ENCODE measurements at regions not wholly inside any gene's neighbourhood (a gene's known extent, or its start where the extent isn't known, plus 50 kb on each side); places are given as distances from the start of the nearest gene placed in this dataset.

DNA sequence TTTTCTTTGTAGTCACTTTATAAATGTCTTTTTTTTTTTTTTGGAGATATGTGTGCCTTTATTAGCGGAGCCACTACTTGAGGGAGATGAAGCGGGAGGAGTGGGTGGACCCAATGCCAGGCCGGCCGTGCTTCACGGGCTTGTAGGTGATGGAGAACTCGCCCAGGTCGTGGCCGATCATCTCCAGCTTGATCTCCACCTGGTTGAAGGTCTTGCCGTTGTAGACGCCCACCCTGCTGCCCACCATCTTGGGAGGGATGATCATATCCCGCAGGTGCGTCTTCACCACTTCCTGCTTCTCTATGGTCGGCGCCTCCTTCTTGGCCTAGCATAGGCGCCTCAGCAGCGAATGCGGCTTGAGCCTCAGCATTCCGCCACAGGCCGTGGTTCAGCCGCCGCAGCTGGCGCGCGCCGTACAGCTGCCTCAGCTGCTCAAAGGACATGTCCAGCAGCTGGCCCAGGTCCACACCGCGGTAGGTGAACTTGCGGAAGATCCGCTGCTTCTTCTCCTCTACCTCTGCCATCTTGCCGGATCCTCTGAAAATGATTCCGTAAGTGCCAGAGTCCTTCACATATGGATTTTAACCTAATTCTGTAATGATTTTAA, 1095.6 kb downstream of the MAT2B start:
- Histone ChIP-seq H3K27me3 (ENCODE audit: control insufficient read depth in 4 of 4, insufficient read depth in 4 of 4, low read length in 3 of 4) (peaks cover 0 to 4% (median 0%) of the 10 kb centered on the region in 4 donors), H3K4me1 (ENCODE audit: control insufficient read depth in 4 of 4, insufficient read depth in 4 of 4, low read length in 3 of 4) (no peaks in the 10 kb centered on the region), H3K9ac (ENCODE audit: low read depth in 1 of 2, low read length in 2 of 2) (no peak overlapping the region), H3K4me3 (ENCODE audit: low read depth in 1 of 3, low read length in 3 of 3) (no peak overlapping the region), H3K27ac (ENCODE audit: low read depth in 1 of 2, low read length in 2 of 2) (no peak overlapping the region), H3K36me3 (ENCODE audit: control insufficient read depth in 4 of 4, insufficient read depth in 3 of 4, low read depth in 1 of 4, low read length in 3 of 4) (no peaks in the 10 kb centered on the region), H3K9me3 (ENCODE audit: control insufficient read depth in 4 of 4, low read length in 3 of 4) (peaks cover 0 to 3% (median 0%) of the 10 kb centered on the region in 4 donors)
- TF ChIP-seq REST (IDR thresholded peaks at IDR 0.05): no peak
- DNase-seq (ENCODE audit: low spot score): no peak
- WGBS: 94% methylated on average over 31 of the region's 31 CpGs

- no peak overlapping the region for H3K4me3 ChIP-seq (ENCODE audit: low read depth in 1 of 3, low read length in 3 of 3)
- no peak for DNase-seq (ENCODE audit: low spot score)
These were observed 1103.1 kb downstream of the MAT2B start for GRCh38 chr5:164608507-164608906.

More at GRCh38 chr5:164608507-164608906, 1103.1 kb downstream of the MAT2B start:
- Histone ChIP-seq H3K36me3 (ENCODE audit: control insufficient read depth in 4 of 4, insufficient read depth in 3 of 4, low read depth in 1 of 4, low read length in 3 of 4) (no peaks in the 10 kb centered on the region), H3K9ac (ENCODE audit: low read depth in 1 of 2, low read length in 2 of 2) (no peak overlapping the region), H3K9me3 (ENCODE audit: control insufficient read depth in 4 of 4, low read length in 3 of 4) (no peaks in the 10 kb centered on the region), H3K27ac (ENCODE audit: low read depth in 1 of 2, low read length in 2 of 2) (no peak overlapping the region), H3K4me1 (ENCODE audit: control insufficient read depth in 4 of 4, insufficient read depth in 4 of 4, low read length in 3 of 4) (no peaks in the 10 kb centered on the region), H3K27me3 (ENCODE audit: control insufficient read depth in 4 of 4, insufficient read depth in 4 of 4, low read length in 3 of 4) (no peaks in the 10 kb centered on the region)
- 92% methylated on average over 4 of the region's 4 CpGs for WGBS
- no peak for TF ChIP-seq EGR1 (IDR thresholded peaks at IDR 0.05; ENCODE audit: low read depth in 2 of 2)
- no peak for TF ChIP-seq HNF4A (conservative IDR thresholded peaks at IDR 0.05)
- TF ChIP-seq JUND (IDR thresholded peaks at IDR 0.05): no peak
- TF ChIP-seq REST (IDR thresholded peaks at IDR 0.05): no peak
- TF ChIP-seq ATF3 (IDR thresholded peaks at IDR 0.05): no peak
- TF ChIP-seq FOXA2 (IDR thresholded peaks at IDR 0.05): no peak
- TF ChIP-seq TAF1 (conservative IDR thresholded peaks at IDR 0.05): no peak
- TF ChIP-seq ZBTB33 (IDR thresholded peaks at IDR 0.05): no peak
- TF ChIP-seq MAX (IDR thresholded peaks at IDR 0.05): no peak
- no peak for TF ChIP-seq CTCF (IDR thresholded peaks at IDR 0.05; ENCODE audit: low read depth, low read length, missing input control)
- TF ChIP-seq YY1 (IDR thresholded peaks at IDR 0.05): no peak
- no peak for TF ChIP-seq HNF4G (IDR thresholded peaks at IDR 0.05)
- no peak for TF ChIP-seq NR2F2 (IDR thresholded peaks at IDR 0.05)
- no peak for TF ChIP-seq RXRA (IDR thresholded peaks at IDR 0.05)
- TF ChIP-seq FOXA1 (IDR thresholded peaks at IDR 0.05): no peak
- no peak for TF ChIP-seq SP1 (IDR thresholded peaks at IDR 0.05)
- no peak for TF ChIP-seq GABPA (IDR thresholded peaks at IDR 0.05 in 1 of 2, conservative IDR thresholded peaks at IDR 0.05 in 1 of 2)
- no peak for TF ChIP-seq RAD21 (IDR thresholded peaks at IDR 0.05)

Measured in liver (tissue), 8 donors.